Vagina (tissue), 2 donors: ENCODE measurements at regions not wholly inside any gene's neighbourhood (a gene's known extent, or its start where the extent isn't known, plus 50 kb on each side); places are given as distances from the start of the nearest gene placed in this dataset.

ENCODE experiments used
- POLR2A ChIP-seq, 2 donors: fragments of 450-650 bp; IDR thresholded peaks; one replicate each; pipeline ENCODE4 v1.6.1; 2017; ENCODE audit warnings: antibody characterized with exemption in 2 of 2, mild to moderate bottlenecking in 2 of 2, moderate library complexity in 2 of 2
- POLR2AphosphoS5 ChIP-seq, 2 donors: sonication (generic); formaldehyde crosslinking; IDR thresholded peaks; one replicate each; pipeline ENCODE4 v1.9.0; 2017; ENCODE audit warnings: antibody characterized with exemption in 2 of 2, mild to moderate bottlenecking in 2 of 2, low read depth in 1 of 2; ENCODE audit not compliant: insufficient read depth in 1 of 2
- TF ChIP-seq, protein P1 (sequence below), 3 experiments: fragments of 450-650 bp in 2 of 3; fragments of 200-600 bp in 1 of 3; sonication (generic) in 1 of 3; IDR thresholded peaks; one replicate each; pipeline ENCODE4 v1.5.1; 2017 to 2019; ENCODE audit warnings: antibody characterized with exemption in 3 of 3, mild to moderate bottlenecking in 2 of 3, moderate library complexity in 2 of 3

DNA sequence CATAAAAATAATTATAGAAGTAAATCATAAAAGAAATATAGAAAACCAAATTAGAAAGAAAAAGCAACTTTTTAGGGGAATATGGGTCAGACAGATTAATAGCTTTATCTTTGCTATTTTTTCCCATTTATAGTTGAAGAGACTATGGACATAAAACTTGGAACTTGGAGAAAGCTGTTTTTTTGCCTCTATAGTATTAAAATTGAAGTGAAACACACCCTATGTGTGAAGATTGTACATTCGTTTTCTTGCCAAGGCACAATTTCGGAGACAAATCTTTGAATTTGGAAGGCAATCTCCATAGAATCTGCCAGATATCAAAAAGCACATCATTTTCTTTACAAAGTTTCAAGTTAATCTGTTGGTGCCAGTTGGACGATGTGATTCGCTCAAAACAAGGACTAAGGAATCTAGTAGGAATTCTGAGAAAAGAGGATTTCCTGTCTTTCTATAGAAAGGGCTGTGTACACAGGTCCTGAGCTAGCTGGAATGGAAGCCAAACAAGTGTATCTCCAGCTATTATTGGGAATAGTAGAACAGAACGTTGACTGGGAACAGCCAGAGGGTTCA, 156.3 kb downstream of the SLC7A11 start:
- TF ChIP-seq, protein P1, sequence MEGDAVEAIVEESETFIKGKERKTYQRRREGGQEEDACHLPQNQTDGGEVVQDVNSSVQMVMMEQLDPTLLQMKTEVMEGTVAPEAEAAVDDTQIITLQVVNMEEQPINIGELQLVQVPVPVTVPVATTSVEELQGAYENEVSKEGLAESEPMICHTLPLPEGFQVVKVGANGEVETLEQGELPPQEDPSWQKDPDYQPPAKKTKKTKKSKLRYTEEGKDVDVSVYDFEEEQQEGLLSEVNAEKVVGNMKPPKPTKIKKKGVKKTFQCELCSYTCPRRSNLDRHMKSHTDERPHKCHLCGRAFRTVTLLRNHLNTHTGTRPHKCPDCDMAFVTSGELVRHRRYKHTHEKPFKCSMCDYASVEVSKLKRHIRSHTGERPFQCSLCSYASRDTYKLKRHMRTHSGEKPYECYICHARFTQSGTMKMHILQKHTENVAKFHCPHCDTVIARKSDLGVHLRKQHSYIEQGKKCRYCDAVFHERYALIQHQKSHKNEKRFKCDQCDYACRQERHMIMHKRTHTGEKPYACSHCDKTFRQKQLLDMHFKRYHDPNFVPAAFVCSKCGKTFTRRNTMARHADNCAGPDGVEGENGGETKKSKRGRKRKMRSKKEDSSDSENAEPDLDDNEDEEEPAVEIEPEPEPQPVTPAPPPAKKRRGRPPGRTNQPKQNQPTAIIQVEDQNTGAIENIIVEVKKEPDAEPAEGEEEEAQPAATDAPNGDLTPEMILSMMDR (IDR thresholded peaks at IDR 0.05), result no peak
- TF ChIP-seq POLR2AphosphoS5 (IDR thresholded peaks at IDR 0.05; ENCODE audit: insufficient read depth in 1 of 2, low read depth in 1 of 2), result no peak
- no peak for TF ChIP-seq POLR2A (IDR thresholded peaks at IDR 0.05)
